ENCODE measurements at regions not wholly inside any gene's neighbourhood (a gene's known extent, or its start where the extent isn't known, plus 50 kb on each side); places are given as distances from the start of the nearest gene placed in this dataset.

GRCh38 chr11:72524711-72525110, 90.4 kb upstream of the CLPB start:
- TF ChIP-seq CTCF (IDR thresholded peaks at IDR 0.05): no peak
- no peak for TF ChIP-seq POLR2AphosphoS5 (IDR thresholded peaks at IDR 0.05; ENCODE audit: low read depth, low read length)
- TF ChIP-seq REST (IDR thresholded peaks at IDR 0.05; ENCODE audit: insufficient read depth in 1 of 2, low read depth in 2 of 2, low read length in 1 of 2): no peak
